Esophagus mucosa (tissue), 1 donor: ENCODE measurements at regions not wholly inside any gene's neighbourhood (a gene's known extent, or its start where the extent isn't known, plus 50 kb on each side); places are given as distances from the start of the nearest gene placed in this dataset.

Experiments used
- ATAC-seq: fragments of 200-7000 bp; cut with Tn5 transposase; one replicate; pipeline ENCODE4 v1.9.1; 2020
- donor health status: DM: yes; HTN: yes; CAD: no.

GRCh38 chr9:7861086-7861485 is 61.5 kb upstream of the DMAC1 start:
- ATAC-seq: no peak

- ATAC-seq: no peak
Observed at GRCh38 chr9:7860335-7860709, 60.7 kb upstream of the DMAC1 start.

- ATAC-seq: no peak
Observed at GRCh38 chr9:7859701-7860334, 60.2 kb upstream of the DMAC1 start.

GRCh38 chr9:7858166-7858565 is 58.6 kb upstream of the DMAC1 start:
- no peak for ATAC-seq

GRCh38 chr9:7854763-7855162 is 55.2 kb upstream of the DMAC1 start:
- no peak for ATAC-seq
